ENCODE measurements at regions not wholly inside any gene's neighbourhood (a gene's known extent, or its start where the extent isn't known, plus 50 kb on each side); places are given as distances from the start of the nearest gene placed in this dataset.

DNA sequence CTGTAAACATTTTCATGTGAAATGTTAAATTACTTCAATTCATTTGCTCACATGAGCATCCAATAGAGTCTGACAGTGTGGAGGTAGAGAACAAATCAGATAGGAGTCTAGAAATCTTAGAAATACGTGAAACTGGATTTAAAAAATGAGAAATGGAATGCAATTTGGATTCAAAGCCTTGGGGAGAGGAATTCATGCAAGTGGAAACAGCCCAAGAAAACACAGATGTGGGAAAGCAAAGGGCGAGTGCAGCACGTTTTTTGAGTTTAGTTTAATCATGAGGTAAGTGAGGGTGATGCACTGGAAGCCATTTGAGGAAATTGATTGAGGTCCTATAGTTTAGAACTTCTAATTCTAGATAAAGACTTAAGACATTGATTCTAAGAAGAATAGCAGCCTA, 434.7 kb downstream of the C3orf38 start:
- Mint-ChIP-seq H3K27me3 (ENCODE audit: low read depth) (no peaks in the 10 kb centered on the region), H3K27ac (ENCODE audit: unreplicated experiment) (no peak overlapping the region), H3K4me1 (peaks cover 7% of the 10 kb centered on the region), H3K9me3 (no peaks in the 10 kb centered on the region), H3K36me3 (ENCODE audit: low read depth) (no peaks in the 10 kb centered on the region), H3K4me3 (no peak overlapping the region)
- DNase-seq (ENCODE audit: low read depth, low spot score) = no peak
- TF ChIP-seq, protein P1, sequence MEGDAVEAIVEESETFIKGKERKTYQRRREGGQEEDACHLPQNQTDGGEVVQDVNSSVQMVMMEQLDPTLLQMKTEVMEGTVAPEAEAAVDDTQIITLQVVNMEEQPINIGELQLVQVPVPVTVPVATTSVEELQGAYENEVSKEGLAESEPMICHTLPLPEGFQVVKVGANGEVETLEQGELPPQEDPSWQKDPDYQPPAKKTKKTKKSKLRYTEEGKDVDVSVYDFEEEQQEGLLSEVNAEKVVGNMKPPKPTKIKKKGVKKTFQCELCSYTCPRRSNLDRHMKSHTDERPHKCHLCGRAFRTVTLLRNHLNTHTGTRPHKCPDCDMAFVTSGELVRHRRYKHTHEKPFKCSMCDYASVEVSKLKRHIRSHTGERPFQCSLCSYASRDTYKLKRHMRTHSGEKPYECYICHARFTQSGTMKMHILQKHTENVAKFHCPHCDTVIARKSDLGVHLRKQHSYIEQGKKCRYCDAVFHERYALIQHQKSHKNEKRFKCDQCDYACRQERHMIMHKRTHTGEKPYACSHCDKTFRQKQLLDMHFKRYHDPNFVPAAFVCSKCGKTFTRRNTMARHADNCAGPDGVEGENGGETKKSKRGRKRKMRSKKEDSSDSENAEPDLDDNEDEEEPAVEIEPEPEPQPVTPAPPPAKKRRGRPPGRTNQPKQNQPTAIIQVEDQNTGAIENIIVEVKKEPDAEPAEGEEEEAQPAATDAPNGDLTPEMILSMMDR (conservative IDR thresholded peaks at IDR 0.05) = no peak

DNA sequence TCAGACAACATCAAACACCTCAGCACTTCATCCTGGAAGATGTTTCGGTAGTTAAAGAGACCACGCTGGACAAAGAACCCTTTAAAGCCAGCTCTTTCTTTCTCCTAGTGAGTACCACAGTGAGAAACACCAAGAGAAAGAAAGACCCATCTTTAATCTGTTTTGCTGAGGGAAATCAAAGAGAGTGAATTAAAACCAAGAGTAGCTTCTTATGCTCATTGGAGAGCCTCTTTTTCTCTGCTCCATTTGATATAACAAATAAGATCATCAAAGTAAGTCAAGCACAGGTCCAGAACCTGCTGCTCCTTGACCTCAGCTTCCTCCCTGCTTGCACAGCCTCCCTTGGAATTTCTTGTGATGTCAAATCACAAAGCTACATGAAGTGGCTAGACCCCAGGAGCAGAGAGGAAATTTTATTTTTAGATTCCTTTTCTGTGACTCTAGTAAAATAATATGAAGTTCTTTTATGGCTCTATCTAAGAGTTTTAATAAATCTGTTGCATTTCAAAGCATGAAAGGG, 436.4 kb downstream of the C3orf38 start:
- TF ChIP-seq, protein P1 (conservative IDR thresholded peaks at IDR 0.05) = no peak
- no peak for DNase-seq (ENCODE audit: low read depth, low spot score)
- peaks cover 7% of the 10 kb centered on the region for H3K4me1 Mint-ChIP-seq

DNA sequence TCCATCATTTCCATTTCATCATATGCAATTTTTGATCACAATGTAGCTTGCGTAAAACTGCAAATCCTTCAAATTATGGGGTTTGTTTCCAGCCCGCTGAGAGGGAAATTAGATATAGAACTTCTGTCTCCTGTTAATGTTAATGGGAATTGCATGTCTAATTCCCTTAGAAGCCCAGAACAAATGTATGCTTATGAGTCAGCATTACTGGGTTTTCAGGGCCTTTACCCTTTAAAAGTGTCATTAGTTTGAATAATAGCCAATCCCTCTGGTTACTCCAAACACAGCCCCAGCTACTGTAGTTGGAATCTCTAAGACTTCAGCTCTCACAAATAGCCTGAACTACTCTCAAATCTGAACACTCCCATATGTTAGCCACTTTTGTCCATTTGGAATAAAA, 439.4 kb downstream of the C3orf38 start:
- Mint-ChIP-seq H3K27ac (ENCODE audit: unreplicated experiment) (no peak overlapping the region), H3K4me1 (peaks cover 7% of the 10 kb centered on the region), H3K36me3 (ENCODE audit: low read depth) (no peaks in the 10 kb centered on the region), H3K4me3 (no peak overlapping the region), H3K9me3 (no peaks in the 10 kb centered on the region), H3K27me3 (ENCODE audit: low read depth) (no peaks in the 10 kb centered on the region)
- TF ChIP-seq, protein P1 (conservative IDR thresholded peaks at IDR 0.05) = no peak
- DNase-seq (ENCODE audit: low read depth, low spot score) = no peak

More for the DNA sequence above, 436.4 kb downstream of the C3orf38 start:
- Mint-ChIP-seq H3K27me3 (ENCODE audit: low read depth) (no peaks in the 10 kb centered on the region), H3K36me3 (ENCODE audit: low read depth) (no peaks in the 10 kb centered on the region), H3K4me3 (no peak overlapping the region), H3K9me3 (no peaks in the 10 kb centered on the region), H3K27ac (ENCODE audit: unreplicated experiment) (no peak overlapping the region)

GRCh38 chr3:88595026-88595425, 445.3 kb downstream of the C3orf38 start:
- H3K4me3 Mint-ChIP-seq = no peak overlapping the region
- H3K27ac Mint-ChIP-seq (ENCODE audit: unreplicated experiment) = no peak overlapping the region
- no peaks in the 10 kb centered on the region for H3K36me3 Mint-ChIP-seq (ENCODE audit: low read depth)
- no peaks in the 10 kb centered on the region for H3K27me3 Mint-ChIP-seq (ENCODE audit: low read depth)
- no peaks in the 10 kb centered on the region for H3K4me1 Mint-ChIP-seq
- TF ChIP-seq, protein P1 (conservative IDR thresholded peaks at IDR 0.05) = no peak
- DNase-seq (ENCODE audit: low read depth, low spot score) = no peak
- no peaks in the 10 kb centered on the region for H3K9me3 Mint-ChIP-seq

GRCh38 chr3:88596451-88596850, 446.7 kb downstream of the C3orf38 start:
- H3K9me3 Mint-ChIP-seq = peaks cover 3% of the 10 kb centered on the region
- H3K4me1 Mint-ChIP-seq = no peaks in the 10 kb centered on the region
- H3K27me3 Mint-ChIP-seq (ENCODE audit: low read depth) = no peaks in the 10 kb centered on the region
- DNase-seq (ENCODE audit: low read depth, low spot score) = no peak
- TF ChIP-seq, protein P1 (conservative IDR thresholded peaks at IDR 0.05) = no peak
- no peak overlapping the region for H3K27ac Mint-ChIP-seq (ENCODE audit: unreplicated experiment)
- no peak overlapping the region for H3K4me3 Mint-ChIP-seq
- no peaks in the 10 kb centered on the region for H3K36me3 Mint-ChIP-seq (ENCODE audit: low read depth)

- H3K27me3 Mint-ChIP-seq (ENCODE audit: low read depth) = no peaks in the 10 kb centered on the region
- H3K27ac Mint-ChIP-seq (ENCODE audit: unreplicated experiment) = no peak overlapping the region
- H3K36me3 Mint-ChIP-seq (ENCODE audit: low read depth) = no peaks in the 10 kb centered on the region
- DNase-seq (ENCODE audit: low read depth, low spot score) = no peak
- no peaks in the 10 kb centered on the region for H3K4me1 Mint-ChIP-seq
- H3K4me3 Mint-ChIP-seq = no peak overlapping the region
- TF ChIP-seq, protein P1 (conservative IDR thresholded peaks at IDR 0.05) = no peak
- no peaks in the 10 kb centered on the region for H3K9me3 Mint-ChIP-seq
Measured at GRCh38 chr3:88610820-88611219, 461.1 kb downstream of the C3orf38 start.

Data from neural crest cell (in vitro differentiated cells).